Activated T-helper 1 cell treated with anti-CD3 and anti-CD28 coated beads, Interleukin-12 subunit alpha, Interleukin-12 subunit beta, Interleukin-2, Interleukin-4 antibody, amounts not matched to agents 30 ng/mL and 10 ng/mL and 1 ng/mL, durations not matched to agents 14 hours and 24 hours and 36 hours (primary cell): ENCODE measurements at regions not wholly inside any gene's neighbourhood (a gene's known extent, or its start where the extent isn't known, plus 50 kb on each side); places are given as distances from the start of the nearest gene placed in this dataset.

Source experiments
- DNase-seq: peaks from one replicate; pipeline ENCODE4 v3.0.0; 2021; ENCODE audit warnings: low spot score
- H3K27ac Mint-ChIP-seq: one replicate; pipeline ENCODE4 v1.8.0; 2021; ENCODE audit warnings: mild to moderate bottlenecking, mixed read lengths
- H3K27me3 Mint-ChIP-seq: one replicate; pipeline ENCODE4 v1.8.0; 2022; ENCODE audit warnings: mild to moderate bottlenecking, moderate library complexity, mixed read lengths; ENCODE audit not compliant: insufficient read depth
- H3K36me3 Mint-ChIP-seq: one replicate; pipeline ENCODE4 v1.8.0; 2021; ENCODE audit warnings: low read depth, mixed read lengths
- H3K4me1 Mint-ChIP-seq: one replicate; pipeline ENCODE4 v1.8.0; 2021; ENCODE audit warnings: low read depth, mixed read lengths
- H3K4me3 Mint-ChIP-seq: one replicate; pipeline ENCODE4 v1.8.0; 2021; ENCODE audit warnings: mild to moderate bottlenecking, moderate library complexity, mixed read lengths
- H3K9me3 Mint-ChIP-seq: one replicate; pipeline ENCODE4 v1.8.0; 2021; ENCODE audit warnings: mixed read lengths
- intact Hi-C: fragments of 100-400 bp; cut with micrococcal nuclease; formaldehyde crosslinking; loops from one replicate; pipeline ENCODE4 v1.15.1; 2024

DNA sequence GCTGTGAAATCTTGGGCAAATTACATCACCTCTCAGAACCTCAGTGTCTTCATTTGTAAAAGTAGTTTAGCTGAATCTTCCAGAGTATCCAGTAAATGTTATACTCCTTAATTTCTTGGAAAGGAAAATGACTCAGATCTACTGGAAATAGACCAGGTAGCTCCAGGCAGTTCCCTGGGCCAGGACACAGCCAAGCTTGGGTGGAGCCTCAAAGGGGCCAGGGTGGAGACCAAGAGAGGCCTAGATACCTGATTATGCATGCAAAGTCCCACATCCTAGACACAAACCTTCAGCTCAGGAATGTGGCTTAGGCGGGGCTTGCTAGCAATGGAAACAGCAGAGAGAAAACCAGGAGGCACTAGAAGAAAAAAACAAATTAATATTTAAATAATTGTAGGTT, 272.8 kb downstream of the MAFB start:
- H3K4me3 Mint-ChIP-seq: no peak overlapping the region
- H3K27me3 Mint-ChIP-seq: no peaks in the 10 kb centered on the region
- no peak for DNase-seq
- intact Hi-C loops: no loop called here
- no peaks in the 10 kb centered on the region for H3K36me3 Mint-ChIP-seq
- no peaks in the 10 kb centered on the region for H3K9me3 Mint-ChIP-seq
- no peaks in the 10 kb centered on the region for H3K4me1 Mint-ChIP-seq
- H3K27ac Mint-ChIP-seq: no peak overlapping the region

DNA sequence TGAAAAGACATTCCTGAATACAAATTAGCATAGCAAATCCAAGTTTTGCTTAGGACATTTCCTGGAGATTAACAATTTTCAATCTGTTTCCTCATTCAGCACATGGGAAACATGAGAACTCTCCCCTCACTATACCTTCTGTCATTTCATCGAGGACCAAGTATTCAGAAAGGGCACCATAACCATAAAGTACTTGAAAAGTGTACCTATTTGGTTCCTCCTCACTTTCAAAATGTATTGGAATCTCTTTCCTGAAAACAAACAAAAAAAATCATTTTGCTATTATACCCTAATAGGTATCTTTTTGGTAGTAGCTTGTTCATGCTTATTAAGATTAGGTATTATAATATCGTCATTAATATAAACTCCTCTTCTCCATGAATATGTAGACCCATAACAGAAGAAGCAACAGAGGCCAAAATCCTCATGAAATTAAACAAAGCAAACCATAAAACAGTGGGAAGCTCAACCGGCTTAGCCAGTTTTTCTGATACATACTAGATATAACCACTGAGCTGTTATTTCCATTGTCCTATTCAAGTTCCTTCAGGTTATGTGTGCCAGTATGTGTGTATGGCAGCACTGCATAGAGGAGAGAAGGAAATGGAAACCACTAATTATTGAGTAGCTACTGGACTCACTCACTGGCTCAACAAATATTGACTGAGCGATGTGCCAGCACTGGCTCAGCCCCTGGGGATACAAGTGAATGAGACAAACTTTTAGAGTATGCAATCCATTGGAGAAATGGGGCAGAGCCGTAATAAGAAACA, 274.0 kb downstream of the MAFB start:
- H3K27ac Mint-ChIP-seq: no peak overlapping the region
- intact Hi-C loops: no loop called here
- no peaks in the 10 kb centered on the region for H3K4me1 Mint-ChIP-seq
- no peaks in the 10 kb centered on the region for H3K36me3 Mint-ChIP-seq
- H3K27me3 Mint-ChIP-seq: no peaks in the 10 kb centered on the region
- no peak overlapping the region for H3K4me3 Mint-ChIP-seq
- no peak for DNase-seq
- no peaks in the 10 kb centered on the region for H3K9me3 Mint-ChIP-seq

DNA sequence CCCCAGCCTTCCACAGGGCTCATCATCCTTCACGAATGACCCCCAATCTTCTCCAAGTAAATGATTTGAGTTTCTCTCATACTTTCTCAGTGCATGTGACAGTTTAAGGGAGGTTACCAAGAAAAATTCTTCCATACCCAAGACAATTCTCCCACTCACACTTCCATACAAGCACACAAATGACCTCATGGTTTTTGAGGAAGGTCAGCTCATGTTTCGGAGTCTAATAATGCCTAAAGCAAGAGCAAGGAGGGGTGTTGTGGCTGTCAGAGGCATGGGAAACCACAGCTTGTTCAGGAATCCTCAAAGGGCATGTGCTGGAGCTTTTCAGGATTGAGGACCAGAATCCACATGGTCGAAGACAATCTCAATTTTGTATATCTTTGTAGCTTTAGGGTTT, 279.0 kb downstream of the MAFB start:
- Mint-ChIP-seq H3K4me1 (no peaks in the 10 kb centered on the region), H3K9me3 (no peaks in the 10 kb centered on the region), H3K27ac (no peak overlapping the region), H3K27me3 (no peaks in the 10 kb centered on the region), H3K4me3 (no peak overlapping the region), H3K36me3 (no peaks in the 10 kb centered on the region)
- intact Hi-C loops: no loop called here
- DNase-seq: no peak

DNA sequence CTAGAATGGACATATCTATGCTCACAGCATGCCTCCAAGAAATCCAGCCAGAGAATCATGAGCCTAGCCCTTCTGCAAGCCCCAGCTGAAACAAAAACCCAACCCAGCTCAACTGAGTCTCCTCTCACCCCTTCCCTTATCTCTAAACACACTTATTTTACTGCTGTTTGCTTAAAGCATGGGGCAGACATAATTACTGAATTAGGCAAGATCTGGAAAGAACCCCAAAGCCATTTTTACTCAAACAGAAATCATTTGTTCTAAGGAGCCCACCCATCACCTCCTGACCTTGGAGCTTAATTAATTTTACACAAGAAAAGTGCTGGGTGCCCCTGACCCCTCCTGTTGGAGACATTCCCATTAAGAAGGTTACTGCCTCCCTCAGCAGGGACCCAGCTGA, 291.6 kb downstream of the MAFB start:
- H3K27me3 Mint-ChIP-seq: no peaks in the 10 kb centered on the region
- no peak overlapping the region for H3K27ac Mint-ChIP-seq
- DNase-seq: no peak
- no peak overlapping the region for H3K4me3 Mint-ChIP-seq
- peaks cover 4% of the 10 kb centered on the region for H3K9me3 Mint-ChIP-seq
- H3K36me3 Mint-ChIP-seq: no peaks in the 10 kb centered on the region
- intact Hi-C loops: no loop called here
- no peaks in the 10 kb centered on the region for H3K4me1 Mint-ChIP-seq

DNA sequence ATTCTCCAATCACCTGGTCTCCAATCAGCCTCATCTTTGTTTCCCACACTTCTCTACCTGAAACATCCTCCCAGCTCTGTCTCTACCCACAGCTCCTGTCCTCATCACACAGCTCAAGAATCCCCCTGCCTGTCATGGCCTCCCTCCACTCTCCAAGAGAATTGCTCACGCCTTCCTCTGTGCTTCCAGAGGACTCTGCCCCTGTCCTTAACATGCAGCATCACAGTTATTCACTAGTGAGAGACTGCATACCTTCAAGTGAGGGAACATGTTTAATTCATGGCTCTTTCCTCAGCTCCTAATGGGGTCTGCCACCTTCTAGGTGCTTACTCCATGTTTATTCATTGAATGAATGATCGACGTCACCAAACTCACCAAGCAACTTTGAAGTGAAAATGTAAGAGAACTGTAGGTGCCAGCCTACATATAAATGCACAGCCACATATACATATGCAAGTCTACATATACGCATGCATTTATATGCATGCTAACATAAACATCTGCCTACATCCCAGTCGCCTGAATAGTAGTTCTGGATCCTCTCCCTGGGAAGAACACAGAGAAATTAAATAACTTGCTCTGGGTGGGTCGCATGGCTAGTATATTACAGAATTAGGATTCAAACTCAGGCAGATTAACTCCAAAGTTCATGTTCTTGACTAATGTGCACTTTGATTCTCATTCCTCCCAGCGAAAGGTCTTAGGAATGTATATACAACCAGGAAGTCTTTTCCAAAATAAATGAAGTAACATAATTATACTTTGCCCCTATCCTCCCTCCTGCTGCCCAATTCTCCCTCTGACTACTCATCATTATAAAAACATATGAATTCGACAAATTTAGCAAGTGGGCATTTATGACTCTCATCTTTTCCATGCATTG, 295.6 kb downstream of the MAFB start:
- Mint-ChIP-seq H3K9me3 (no peaks in the 10 kb centered on the region), H3K4me3 (no peak overlapping the region), H3K27ac (no peak overlapping the region), H3K27me3 (no peaks in the 10 kb centered on the region), H3K4me1 (no peaks in the 10 kb centered on the region), H3K36me3 (no peaks in the 10 kb centered on the region)
- DNase-seq: no peak
- intact Hi-C loops: no loop called here

DNA sequence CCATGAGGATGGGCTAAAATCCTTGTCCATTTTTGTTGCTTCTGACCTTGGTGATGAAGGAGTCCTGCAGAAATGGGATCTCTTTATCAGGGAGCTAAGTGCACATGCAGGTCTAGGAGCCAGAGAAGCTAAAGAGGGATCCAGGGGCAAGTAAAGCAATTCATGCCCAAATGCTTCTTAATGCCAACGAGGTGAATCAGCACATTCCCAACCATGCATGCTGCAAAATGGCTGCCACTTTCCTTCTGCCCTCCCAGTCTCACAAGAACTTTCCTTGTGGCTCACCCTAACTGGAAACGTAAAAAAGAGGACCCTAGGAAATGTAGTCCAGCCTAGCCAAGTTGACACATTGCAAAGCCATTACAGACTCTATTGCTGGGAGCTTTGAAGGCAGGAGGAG, 298.4 kb downstream of the MAFB start:
- H3K27ac Mint-ChIP-seq: no peak overlapping the region
- DNase-seq: no peak
- H3K9me3 Mint-ChIP-seq: peaks cover 7% of the 10 kb centered on the region
- intact Hi-C loops: no loop called here
- no peaks in the 10 kb centered on the region for H3K27me3 Mint-ChIP-seq
- no peaks in the 10 kb centered on the region for H3K4me1 Mint-ChIP-seq
- no peaks in the 10 kb centered on the region for H3K36me3 Mint-ChIP-seq
- no peak overlapping the region for H3K4me3 Mint-ChIP-seq

DNA sequence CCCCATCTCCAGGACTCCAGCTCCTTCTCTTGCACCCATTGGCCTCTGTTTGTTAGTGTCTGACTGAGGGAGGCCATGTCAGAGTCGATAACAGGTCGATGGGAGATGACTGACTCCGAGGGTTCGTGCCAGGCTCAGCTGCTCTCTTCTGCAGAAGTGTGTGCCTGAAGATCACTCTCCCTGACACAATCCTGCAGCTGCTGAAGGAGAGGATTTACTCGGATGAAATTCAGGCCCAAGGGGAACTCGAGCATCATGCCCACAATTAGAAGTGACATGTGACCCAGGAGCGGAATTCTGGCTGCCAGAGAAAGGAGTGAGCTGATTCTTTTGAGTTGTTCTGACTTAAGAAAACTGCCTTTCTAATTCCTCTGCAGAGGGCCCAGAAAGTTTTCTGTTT, 318.2 kb downstream of the MAFB start:
- intact Hi-C loops: no loop called here
- Mint-ChIP-seq H3K4me1 (no peaks in the 10 kb centered on the region), H3K27ac (no peak overlapping the region), H3K9me3 (peaks cover 5% of the 10 kb centered on the region), H3K36me3 (no peaks in the 10 kb centered on the region), H3K4me3 (no peak overlapping the region), H3K27me3 (no peaks in the 10 kb centered on the region)
- no peak for DNase-seq

DNA sequence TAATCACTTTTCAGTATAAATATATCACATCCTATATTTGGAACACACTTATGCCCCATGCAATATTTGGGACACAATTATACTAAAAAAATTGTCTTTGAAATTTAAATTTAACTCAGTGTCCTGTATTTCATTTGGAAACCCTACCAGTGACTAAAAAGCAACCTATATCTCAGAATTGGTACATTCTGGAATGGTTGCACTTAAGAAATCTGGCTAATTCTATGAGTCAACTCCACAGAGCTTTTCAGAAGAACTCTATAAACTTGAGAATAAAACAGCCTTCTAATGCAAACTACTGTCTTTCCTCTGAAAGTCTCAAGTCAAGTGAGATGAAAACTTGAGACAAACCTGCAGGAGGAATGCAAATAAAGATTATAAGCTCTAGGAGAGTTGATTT, 320.2 kb downstream of the MAFB start:
- Mint-ChIP-seq H3K9me3 (no peaks in the 10 kb centered on the region), H3K27me3 (peaks cover 2% of the 10 kb centered on the region), H3K27ac (no peak overlapping the region), H3K4me1 (no peaks in the 10 kb centered on the region), H3K36me3 (no peaks in the 10 kb centered on the region), H3K4me3 (no peak overlapping the region)
- DNase-seq: no peak
- intact Hi-C loops: no loop called here

DNA sequence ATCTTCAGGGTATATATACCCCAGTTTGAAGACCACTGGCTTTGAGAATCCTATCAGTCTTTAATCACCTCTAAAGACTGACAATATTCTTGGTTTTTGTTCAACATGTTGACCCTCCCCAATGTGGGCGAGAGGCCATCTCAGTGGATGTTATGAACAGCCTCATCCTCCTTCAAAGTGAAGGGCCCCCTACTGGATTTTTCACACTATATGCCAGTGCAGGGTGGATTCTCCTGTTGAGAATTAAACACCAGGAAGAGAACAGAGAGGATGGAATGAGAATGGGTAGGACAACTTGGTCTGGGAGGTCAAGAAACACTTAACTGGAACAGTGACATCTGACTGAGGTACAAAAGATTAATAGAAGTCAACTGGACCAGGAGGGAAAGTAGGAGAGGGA, 327.1 kb downstream of the MAFB start:
- Mint-ChIP-seq H3K4me3 (no peak overlapping the region), H3K4me1 (no peaks in the 10 kb centered on the region), H3K27ac (no peak overlapping the region), H3K9me3 (no peaks in the 10 kb centered on the region), H3K36me3 (no peaks in the 10 kb centered on the region), H3K27me3 (peaks cover 2% of the 10 kb centered on the region)
- intact Hi-C loops: no loop called here
- DNase-seq: no peak

DNA sequence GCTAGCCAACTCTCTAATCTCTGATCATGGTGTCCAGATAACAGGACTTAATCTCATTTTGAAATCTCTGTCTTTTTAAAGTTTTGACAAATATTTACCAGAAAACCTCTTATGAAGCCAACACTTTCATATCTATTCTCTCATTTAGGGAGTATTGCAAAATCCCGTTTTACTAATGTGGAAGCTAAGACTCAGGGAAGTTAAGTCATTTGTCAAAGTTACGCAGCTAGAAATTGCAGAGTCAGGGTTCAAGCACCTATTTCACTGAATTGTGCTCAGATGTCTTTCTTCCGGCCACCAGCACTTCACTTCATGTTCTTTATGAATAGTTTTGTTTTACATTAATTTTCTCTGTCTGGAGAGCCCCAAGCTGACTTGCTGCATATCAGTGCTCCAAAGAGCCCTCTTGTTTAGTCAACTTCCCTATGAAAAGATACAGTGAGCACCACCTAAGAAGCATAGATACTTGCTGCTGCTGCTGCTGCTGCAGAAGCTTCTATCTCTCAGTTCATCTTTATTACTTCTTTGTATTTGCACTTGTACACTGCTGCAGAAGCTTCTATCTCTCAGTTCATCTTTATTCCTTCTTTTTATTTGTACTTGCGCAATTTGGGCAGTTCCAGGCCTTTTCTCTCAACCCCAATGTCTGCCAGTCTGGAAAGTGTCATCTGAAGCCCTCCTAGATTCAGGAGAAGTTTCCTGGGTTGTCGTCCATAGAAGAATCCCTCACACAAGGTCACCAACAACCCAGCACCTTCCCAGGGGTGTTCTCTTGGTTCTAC, 329.7 kb downstream of the MAFB start:
- intact Hi-C loops: no loop called here
- no peaks in the 10 kb centered on the region for H3K4me1 Mint-ChIP-seq
- H3K36me3 Mint-ChIP-seq: no peaks in the 10 kb centered on the region
- H3K4me3 Mint-ChIP-seq: no peak overlapping the region
- H3K27ac Mint-ChIP-seq: no peak overlapping the region
- no peak for DNase-seq
- no peaks in the 10 kb centered on the region for H3K27me3 Mint-ChIP-seq
- no peaks in the 10 kb centered on the region for H3K9me3 Mint-ChIP-seq

DNA sequence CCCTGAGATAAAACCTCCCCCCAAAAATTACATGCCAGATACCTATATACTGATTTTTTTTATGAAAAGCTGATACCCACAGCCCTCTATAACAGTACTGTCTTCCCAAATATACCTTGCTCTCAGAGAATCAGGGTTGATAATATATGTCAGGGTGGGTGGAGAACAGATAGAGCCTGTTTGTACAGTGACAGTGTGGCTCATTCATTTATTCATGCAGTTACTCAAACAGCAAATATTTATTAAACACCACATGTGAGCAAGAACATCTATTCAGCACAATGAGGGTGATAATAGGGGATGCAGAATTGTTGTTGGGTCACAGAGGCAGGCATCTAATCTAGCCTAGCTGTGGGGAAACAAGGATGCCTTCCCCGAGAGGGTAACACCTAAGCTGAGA, 334.2 kb downstream of the MAFB start:
- H3K36me3 Mint-ChIP-seq: no peaks in the 10 kb centered on the region
- no peak overlapping the region for H3K4me3 Mint-ChIP-seq
- no peak for DNase-seq
- intact Hi-C loops: no loop called here
- H3K4me1 Mint-ChIP-seq: no peaks in the 10 kb centered on the region
- no peak overlapping the region for H3K27ac Mint-ChIP-seq
- H3K9me3 Mint-ChIP-seq: no peaks in the 10 kb centered on the region
- no peaks in the 10 kb centered on the region for H3K27me3 Mint-ChIP-seq

DNA sequence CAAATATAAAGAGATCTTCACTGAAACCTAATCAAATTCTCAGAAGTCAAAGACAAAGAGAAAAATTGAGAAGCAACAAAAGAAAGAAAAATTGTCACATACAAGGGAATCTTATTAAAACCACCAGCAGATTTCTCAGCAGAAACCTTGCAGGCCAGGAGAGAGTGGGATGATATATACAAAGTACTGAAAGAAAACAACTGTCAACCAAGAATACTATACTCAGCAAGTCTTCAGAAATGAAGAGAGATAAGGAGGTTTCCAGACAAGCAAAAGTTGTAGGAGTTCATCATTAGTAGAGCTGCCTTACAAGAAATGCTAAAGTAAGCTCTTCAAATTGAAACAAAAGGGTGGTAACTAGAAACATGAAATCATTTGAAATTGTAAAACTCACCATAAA, 345.6 kb downstream of the MAFB start:
- no peaks in the 10 kb centered on the region for H3K27me3 Mint-ChIP-seq
- intact Hi-C loops: no loop called here
- no peak overlapping the region for H3K27ac Mint-ChIP-seq
- H3K36me3 Mint-ChIP-seq: no peaks in the 10 kb centered on the region
- H3K4me3 Mint-ChIP-seq: no peak overlapping the region
- DNase-seq: no peak
- no peaks in the 10 kb centered on the region for H3K4me1 Mint-ChIP-seq
- peaks cover 20% of the 10 kb centered on the region for H3K9me3 Mint-ChIP-seq

DNA sequence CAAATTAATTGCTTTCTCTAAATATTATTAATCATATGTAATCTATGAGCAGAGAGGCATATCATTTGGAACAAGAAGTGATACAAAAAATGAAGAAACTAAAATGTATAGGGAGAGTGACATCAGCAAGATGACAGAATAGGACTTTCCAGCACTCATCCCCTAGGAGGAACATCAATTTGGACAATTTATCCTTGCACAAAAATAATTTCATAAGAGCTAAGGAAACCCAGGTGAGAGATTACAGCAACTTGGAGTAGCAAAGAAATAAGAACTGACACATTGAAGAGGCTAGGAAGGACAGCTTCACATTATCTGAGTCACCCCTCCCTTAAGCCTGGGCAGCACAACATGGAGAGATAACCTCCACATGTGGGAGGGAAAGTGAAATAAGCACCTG, 347.5 kb downstream of the MAFB start:
- Mint-ChIP-seq H3K4me3 (no peak overlapping the region), H3K4me1 (no peaks in the 10 kb centered on the region), H3K36me3 (no peaks in the 10 kb centered on the region), H3K9me3 (peaks cover 19% of the 10 kb centered on the region), H3K27me3 (no peaks in the 10 kb centered on the region), H3K27ac (no peak overlapping the region)
- no peak for DNase-seq
- intact Hi-C loops: no loop called here
